NB4 (cell line): ENCODE measurements at regions not wholly inside any gene's neighbourhood (a gene's known extent, or its start where the extent isn't known, plus 50 kb on each side); places are given as distances from the start of the nearest gene placed in this dataset.
"Not testable (repeated sequence)": the region's sequence is repeated elsewhere in the genome, so short reads cannot be mapped to it uniquely, and the experiment has no call there.

ENCODE experiments used
- CTCF ChIP-seq: IDR thresholded peaks from one replicate; pipeline ENCODE4 v1.5.1; 2012; ENCODE audit warnings: low read depth, low read length
- MAX ChIP-seq: IDR thresholded peaks from 2 replicates; pipeline ENCODE4 v1.6.1; 2011; ENCODE audit warnings: low read depth, low read length
- POLR2A ChIP-seq: IDR thresholded peaks from 2 replicates; pipeline ENCODE4 v1.6.1; 2011; ENCODE audit warnings: mild to moderate bottlenecking; ENCODE audit not compliant: insufficient read length; ENCODE audit errors: extremely low read depth

DNA sequence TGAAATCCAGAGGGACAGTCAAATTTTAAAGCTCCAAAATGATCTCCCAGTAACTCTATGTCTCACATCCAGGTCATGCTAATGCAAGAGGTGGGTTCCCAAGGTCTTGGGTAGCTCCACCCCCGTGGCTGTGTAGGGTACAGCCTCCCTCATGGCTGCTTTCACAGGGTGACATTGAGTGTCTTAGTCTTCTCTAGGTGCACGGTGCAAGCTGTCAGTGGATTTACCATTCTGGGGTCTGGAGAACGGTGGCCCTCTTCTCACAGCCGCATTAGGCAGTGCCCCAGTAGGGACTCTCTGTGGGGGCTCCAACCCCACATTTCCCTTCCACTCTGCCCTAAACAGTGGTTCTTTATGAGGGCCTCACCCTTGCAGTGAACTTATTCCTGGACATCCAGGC lies 640.0 kb upstream of the TPTE start:
- not testable (repeated sequence) for TF ChIP-seq CTCF, POLR2A, MAX
